Left renal cortex interstitium (tissue), 4 donors: ENCODE measurements at regions not wholly inside any gene's neighbourhood (a gene's known extent, or its start where the extent isn't known, plus 50 kb on each side); places are given as distances from the start of the nearest gene placed in this dataset.
"Not testable (repeated sequence)": the region's sequence is repeated elsewhere in the genome, so short reads cannot be mapped to it uniquely, and the experiment has no call there.

ENCODE experiments used
- DNase-seq, 4 donors: peaks; one replicate each; pipeline ENCODE4 v3.0.0-alpha.2; 2013; ENCODE audit warnings: low read depth in 4 of 4, low spot score in 2 of 4, missing footprints in 1 of 4

DNA sequence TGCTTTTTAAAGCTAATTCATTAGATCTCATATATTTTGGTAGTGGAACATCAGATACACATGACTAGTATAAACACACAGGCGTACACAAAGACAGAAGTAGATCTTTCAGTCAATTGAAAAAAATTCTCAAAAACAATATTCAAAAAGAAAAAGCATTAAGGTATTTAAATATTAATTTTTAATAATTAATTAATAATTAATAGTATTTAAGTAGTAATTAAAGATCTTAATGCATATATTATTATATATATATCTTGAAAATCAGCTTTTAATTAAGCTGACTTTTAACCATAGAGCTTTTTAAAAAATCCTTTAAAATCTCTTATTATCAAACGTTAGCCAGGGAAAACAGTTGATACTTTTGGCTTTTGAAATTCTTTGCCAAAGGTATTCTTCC is 489.4 kb upstream of the PCDH20 start:
- no peak for DNase-seq

- no peak for DNase-seq
These were observed 486.4 kb upstream of the PCDH20 start for GRCh38 chr13:61901946-61902541.

DNA sequence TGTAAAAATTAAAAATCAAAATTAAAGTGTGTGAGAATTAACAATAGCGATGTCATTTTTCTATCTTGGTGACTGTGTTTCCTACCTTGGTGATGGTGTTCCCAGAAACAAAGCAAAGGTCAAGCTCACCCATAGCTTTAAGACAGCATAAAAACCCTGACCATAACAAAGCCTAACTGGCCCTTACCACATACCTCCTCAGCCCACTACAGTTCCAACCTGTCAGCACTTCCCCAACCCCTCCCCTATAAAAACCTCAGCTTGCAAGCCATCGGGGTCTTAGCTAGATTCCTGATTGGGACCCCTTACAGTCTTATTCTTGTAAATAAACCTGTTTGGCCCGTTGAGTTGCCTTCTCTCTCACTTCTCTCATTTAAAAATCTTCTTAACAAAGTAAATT is 484.4 kb upstream of the PCDH20 start:
- DNase-seq = no peak

- no peak for DNase-seq
These were observed 482.6 kb upstream of the PCDH20 start for GRCh38 chr13:61898207-61898606.

DNA sequence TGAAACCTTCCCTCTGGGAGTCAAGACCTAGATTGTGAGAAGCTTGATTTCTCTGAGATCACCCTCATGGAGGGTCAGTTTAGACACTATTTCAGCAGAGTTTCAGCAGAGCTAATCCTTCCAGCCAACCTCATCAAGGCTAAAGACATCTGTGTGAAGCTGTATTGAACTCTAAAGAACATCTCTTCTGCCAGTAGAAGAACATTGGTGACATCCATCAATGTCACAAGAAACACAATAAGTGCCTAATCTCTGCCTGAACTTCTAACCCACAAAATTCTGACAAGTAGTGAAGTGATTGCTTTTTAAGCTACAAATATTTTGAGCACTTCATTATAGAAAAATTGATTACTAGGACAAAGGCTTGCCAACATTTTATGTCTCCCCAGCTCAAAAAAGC is 475.8 kb upstream of the PCDH20 start:
- no peak for DNase-seq

- no peak for DNase-seq
These were observed 469.2 kb upstream of the PCDH20 start for GRCh38 chr13:61884830-61885229.

- DNase-seq = no peak
These were observed 465.1 kb upstream of the PCDH20 start for GRCh38 chr13:61880578-61881283.

- not testable (repeated sequence) for DNase-seq
These were observed 462.9 kb upstream of the PCDH20 start for GRCh38 chr13:61878565-61878964.

GRCh38 chr13:61874970-61875579 is 459.4 kb upstream of the PCDH20 start:
- DNase-seq = no peak

DNA sequence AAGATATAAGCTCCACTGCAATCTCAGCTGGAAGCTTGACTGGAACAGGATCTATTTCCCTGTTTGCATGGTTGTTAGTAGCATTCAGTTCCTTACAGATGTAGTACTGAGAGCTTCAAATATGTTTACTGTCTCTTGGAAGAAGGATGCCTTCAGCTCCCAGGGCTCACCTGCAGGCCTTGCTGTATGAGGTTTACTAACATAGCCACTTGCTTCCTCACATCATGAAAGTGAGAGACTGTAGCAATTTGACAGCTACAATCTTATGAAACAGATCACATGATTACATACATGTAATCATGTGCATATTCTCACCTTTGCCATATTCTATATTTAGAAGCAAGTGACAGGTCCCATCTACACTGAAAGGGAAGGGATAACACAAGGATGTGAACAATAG is 458.1 kb upstream of the PCDH20 start:
- DNase-seq = no peak

DNA sequence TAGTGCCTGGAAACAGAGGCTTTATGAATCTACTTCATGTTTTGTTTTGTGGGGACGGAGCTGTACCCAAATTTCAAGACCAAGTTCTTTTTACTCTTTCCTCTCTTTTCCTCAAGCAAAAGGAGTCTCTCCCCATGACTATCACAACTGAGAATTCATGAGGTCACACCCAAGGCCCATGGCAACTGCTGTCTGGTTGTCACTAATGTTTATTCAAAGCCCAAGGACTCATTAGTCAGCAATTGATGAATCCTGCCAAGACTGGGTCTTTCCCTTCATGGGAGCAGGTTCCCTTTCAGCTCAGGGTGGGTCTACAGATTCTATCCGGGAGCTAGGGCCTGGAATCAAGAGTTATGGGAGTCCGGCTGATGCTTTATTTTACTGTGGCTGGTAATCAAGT is 441.5 kb upstream of the PCDH20 start:
- no peak for DNase-seq

DNA sequence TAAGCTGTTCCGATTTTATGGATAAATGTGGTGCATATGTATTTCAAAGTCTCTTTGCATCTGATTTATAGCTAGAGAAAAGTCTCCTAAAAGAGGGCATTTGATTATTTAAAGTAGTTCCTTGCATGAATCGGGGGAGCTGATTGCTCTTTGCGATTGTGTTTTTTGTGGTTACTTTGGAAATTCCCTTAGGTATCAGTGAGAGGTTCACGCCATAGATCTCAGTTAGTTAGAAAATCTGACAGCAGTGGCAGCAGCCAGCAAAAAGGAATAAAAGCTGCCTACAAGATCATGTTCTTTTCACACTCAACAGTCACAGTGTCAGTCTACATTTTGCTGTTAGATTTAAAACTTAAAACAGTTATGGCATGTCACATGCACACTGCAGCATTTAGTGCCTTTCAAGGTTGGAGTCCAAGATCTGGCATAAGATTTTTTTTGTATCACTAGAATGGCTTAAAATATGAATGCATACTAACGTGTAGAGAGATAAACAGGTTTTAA is 436.5 kb upstream of the PCDH20 start:
- no peak for DNase-seq

GRCh38 chr13:61850794-61851193 is 435.1 kb upstream of the PCDH20 start:
- no peak for DNase-seq

DNA sequence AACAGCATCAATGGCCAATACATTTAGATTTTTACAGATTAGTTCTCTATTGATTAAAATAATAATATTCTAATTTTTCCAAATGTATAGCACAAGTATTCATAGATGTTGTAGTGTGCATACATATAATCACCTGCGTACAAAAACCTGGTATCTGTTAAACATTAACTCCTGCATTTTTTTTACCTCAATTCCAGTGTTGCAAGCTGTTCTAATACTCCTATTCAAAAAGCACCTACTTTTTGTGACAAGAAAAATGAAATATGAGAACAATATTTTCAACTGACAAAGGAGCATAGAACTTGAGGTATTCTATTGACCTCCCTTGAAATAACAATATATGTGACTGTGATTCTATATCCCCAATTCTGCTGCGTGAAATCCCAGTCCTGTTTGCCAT is 422.9 kb upstream of the PCDH20 start:
- no peak for DNase-seq

- no peak for DNase-seq
These were observed 417.6 kb upstream of the PCDH20 start for GRCh38 chr13:61833228-61833627.

DNA sequence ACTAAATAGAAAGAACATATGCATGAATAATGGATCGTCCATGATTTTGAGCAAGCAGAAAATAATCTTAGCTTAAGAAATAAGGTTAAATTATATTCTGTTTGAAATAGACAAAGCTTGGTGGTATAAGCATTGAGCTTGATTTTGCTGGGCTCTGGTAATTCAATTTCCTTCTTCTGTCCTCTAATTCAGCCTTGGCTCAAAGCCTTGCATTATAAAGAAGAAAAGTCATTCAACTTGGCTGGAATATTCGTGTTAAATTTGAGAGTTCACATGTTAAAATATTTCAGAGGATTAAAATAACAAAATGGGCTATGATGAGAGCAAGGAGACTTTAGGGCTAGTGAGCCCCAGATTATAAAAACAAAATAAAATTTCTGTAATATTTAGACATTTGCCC is 415.4 kb upstream of the PCDH20 start:
- DNase-seq = no peak

DNA sequence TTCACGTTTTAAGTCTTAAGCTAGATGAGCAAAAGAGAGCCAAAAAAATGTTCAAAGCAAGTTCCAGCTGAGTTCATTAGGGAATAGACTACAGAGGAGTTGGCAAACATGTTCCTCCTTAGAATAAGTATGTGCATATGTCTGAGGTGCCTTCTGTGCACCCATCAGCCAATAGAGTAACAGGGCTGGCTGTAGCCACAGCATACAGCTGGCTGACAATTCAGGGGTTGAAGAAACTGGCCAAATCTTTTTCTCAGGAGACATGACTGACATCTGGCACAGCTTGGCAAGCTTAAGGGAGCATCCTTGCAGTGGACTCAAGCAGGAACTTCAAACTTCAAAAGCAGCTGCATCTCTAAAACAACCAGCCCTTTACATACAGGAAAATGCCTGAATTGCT is 414.8 kb upstream of the PCDH20 start:
- DNase-seq = no peak

- no peak for DNase-seq
These were observed 408.5 kb upstream of the PCDH20 start for GRCh38 chr13:61824168-61824567.

DNA sequence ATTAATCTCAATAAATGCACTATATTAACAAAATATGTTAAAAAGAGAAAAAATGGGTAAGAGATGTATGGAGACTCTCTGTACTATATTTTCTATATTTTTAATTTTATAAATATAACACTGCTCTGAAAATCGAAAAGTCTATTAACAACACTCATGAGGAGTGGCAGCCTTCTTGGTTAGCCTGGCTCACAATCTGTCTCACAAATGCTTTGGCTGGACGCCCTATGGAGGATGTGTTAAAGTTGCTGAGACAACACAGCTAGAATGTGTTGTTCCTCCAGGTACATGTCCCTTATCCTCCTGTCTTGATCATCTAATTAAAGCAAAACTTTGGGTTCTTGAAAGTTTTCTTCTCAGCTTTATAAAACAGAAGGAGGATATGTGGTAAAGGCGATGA is 396.6 kb upstream of the PCDH20 start:
- DNase-seq = no peak

- DNase-seq = no peak
These were observed 394.4 kb upstream of the PCDH20 start for GRCh38 chr13:61810065-61810464.

DNA sequence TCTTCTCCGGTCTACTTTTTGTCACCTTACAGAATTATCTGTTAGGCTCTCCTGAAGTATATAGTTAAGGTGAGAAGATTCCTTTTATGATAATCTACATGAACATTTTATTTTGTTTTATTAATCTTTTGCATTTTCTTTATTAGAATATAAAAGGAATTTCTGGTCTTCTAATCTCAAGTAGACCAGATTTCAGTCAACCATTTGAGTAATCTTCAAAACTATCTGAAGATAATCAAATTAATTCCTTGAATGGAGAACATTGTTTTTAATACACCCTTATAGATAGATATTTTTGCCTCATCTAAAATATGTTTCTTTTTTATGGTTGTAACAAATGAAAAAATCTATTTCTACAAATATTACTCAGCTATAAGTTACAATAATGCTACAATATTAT is 381.7 kb upstream of the PCDH20 start:
- DNase-seq = no peak

DNA sequence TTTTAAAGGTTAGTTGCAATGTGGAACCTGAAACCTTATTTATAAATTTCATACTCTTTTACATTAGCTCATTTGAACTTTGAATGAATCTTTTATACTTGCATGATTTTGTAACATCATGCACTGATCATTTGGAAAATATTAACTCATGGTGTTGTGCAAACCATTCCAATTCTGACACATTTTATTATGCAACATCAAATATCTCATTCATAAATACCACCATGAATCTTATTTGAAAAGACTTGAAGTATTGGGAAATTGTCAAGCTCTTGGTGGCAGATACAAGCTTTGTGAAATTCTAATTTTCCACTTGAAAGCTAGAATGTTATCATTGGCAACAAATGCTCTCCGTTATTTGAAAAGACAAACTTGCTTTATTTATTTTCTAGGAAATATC is 379.9 kb upstream of the PCDH20 start:
- no peak for DNase-seq
